ENCODE measurements at regions not wholly inside any gene's neighbourhood (a gene's known extent, or its start where the extent isn't known, plus 50 kb on each side); places are given as distances from the start of the nearest gene placed in this dataset.

- TF ChIP-seq CTCF (IDR thresholded peaks at IDR 0.05) (no peak), POLR2A (IDR thresholded peaks at IDR 0.05; ENCODE audit: low read depth) (no peak), EP300 (IDR thresholded peaks at IDR 0.05) (no peak)
Observed at GRCh38 chr3:73295876-73296635, 234.6 kb downstream of the EBLN2 start.
